GM19238 (cell line): ENCODE measurements at regions not wholly inside any gene's neighbourhood (a gene's known extent, or its start where the extent isn't known, plus 50 kb on each side); places are given as distances from the start of the nearest gene placed in this dataset.
"Not testable (repeated sequence)": the region's sequence is repeated elsewhere in the genome, so short reads cannot be mapped to it uniquely, and the experiment has no call there.

ENCODE experiments used
- DNase-seq: peaks from one replicate; pipeline ENCODE4 v3.0.0; 2011; ENCODE audit warnings: low spot score; ENCODE audit not compliant: insufficient read length

DNA sequence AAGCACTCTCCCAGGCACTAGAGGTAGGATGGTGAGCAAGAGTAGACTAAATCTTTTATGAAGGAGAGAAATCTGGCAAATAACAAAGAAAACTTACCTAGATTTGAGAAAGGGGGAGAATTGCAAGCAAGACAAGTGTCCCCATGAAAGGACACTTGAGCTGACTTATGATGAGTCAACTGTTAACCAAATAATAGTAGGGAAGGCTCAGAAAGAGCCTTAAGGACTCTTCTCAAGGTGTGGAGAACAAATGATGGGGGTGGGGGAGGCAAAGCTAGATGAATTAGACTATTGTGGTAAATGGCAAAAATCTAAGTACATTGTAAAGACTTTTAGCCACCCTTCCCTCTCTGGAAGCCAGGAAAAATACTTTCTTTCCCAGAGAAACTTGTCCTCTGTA is 77.6 kb upstream of the RASA1 start:
- DNase-seq: no peak

DNA sequence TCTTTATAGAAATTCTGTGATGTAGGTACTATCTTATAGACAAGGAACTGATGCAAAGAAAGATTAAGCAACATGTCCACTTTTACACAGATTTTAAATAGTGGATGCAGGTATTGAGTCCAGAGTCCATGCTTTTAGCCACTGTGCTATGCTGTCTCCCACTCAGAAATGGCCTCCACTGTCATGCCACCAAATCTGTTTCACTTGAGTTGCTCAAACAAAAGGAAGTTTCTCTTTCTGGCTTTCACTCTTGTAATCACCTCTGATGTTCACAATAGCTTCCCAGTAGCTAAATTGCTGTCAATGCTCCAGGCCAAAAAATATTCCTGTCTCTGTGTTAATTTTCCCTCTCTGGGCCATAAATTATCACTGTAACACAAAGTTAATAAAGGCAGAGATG is 77.0 kb upstream of the RASA1 start:
- no peak for DNase-seq

DNA sequence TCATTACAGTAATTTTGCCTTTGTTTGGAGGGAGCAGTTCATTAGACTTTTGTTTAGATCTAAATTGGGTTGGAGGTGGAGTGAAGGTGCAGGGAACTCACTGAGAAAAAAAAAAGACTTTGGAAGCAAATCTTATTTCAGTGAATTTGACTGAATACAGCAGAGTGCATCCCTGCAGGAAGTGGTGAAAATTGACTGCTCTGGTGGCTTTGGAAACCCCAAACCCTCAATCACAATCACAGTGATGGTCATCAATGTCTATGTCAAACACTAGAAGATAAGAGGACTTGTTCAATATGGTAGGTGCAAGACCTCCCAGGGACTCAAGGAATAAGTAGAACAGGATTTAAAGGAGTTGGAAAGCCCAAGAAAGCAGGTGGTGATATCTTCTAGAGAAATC is 76.0 kb upstream of the RASA1 start:
- no peak for DNase-seq

DNA sequence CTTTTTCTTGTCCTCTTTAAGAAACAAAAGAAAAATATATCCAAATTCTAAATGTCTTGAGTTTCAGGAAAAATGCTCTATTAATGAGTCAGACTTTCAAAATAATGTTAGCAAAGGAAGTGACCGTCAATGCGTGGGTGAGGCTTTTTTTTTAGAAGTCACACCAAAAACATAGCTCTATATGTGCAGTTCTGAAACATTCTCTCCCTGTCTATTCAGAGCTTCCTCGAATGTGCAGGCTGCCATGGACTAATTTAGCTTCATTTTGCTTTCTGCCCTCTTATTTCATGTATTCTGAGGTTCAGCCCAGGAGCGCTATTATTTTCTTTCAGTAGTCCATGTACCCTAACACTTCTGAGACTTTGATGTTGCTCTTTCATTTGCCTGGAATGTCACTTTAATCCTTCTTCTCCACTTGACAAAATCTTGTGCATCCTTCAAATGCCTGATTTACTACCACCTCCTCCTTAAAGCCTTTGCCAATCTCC is 72.5 kb upstream of the RASA1 start:
- no peak for DNase-seq

DNA sequence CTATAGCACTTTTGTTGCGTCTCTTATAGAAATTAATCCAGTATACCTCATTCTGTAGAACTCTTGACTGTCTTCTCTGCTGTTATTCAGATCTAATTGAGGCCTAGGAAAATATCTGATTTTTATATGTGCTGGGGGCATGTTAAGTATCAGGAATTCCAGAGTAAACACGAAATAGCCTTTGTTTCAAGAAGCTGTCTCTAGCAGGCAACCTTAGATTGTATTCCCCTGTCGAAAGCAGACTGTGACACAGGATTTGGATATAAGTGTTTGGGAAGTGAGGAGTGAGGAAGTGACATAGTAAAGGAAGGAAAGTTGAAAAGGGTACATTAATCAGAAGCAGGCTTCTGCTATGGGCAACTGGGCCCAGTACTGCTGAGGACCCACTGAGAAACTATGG is 72.1 kb upstream of the RASA1 start:
- DNase-seq: no peak

DNA sequence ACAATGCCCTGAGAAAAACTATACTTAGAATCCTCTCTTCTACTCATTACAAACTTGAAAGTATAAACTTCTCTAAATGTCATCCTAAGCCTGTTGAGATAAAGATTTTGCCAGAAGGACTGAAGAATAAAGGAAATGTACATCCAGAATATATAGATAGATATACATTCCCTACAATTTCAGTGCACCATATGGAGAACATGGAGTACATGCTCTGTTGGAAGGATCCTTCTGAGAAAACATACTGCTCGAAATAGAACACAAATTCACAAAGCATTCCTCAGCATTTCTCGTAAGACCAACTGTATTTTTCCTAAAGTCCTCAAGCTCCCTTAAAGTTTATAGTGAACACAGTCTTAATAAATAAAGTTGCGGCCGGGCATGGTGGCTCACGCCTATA is 69.7 kb upstream of the RASA1 start:
- no peak for DNase-seq

DNA sequence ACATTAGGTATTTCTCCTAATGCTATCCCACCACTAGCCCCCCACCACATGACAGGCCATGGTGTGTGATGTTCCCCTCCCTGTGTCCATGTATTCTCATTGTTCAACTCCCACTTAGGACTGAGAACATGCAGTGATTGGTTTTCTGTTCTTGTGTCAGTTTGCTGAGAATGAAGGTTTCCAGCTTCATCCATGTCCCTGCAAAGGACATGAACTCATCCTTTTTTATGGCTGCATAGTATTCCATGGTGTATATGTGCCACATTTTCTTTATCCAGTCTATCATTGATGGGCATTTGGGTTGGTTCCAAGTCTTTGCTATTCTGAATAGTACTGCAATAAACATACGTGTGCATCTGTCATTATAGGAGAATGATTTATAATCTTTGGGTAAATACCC is 68.4 kb upstream of the RASA1 start:
- not testable (repeated sequence) for DNase-seq

DNA sequence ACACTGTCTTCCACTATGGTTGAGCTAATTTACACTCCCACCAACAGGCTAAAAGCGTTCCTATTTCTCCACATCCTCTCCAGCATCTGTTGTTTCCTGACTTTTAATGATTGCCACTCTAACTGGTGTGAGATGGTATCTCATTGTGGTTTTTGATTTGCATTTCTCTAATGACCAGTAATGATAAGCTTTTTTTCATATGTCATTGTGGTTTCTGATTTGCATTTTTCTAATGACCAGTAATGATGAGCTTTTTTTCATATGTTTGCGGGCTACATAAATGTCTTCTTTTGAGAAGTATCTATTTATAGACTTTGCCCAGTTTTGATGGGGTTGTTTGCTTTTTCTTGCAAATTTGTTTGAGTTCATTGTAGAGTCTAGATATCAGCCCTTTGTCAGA is 68.0 kb upstream of the RASA1 start:
- not testable (repeated sequence) for DNase-seq

DNA sequence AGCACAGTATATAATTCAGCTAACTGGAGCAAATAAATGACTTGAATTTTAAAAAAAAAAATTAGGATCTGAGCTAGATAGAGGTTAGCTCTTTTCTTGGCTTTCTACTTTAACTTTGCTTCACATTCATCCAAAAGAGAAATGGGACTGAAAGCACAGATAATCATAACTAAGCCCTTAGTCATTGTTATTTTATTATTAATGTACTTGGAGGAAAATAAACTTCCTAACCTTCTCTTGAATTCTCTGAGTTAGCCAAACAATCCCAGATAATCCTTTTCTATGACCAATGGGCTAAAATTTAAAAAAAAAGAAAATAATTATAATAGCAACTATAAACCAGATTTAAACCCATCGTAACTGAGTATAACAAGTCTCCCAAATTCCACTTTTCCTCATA is 57.6 kb upstream of the RASA1 start:
- DNase-seq: no peak

DNA sequence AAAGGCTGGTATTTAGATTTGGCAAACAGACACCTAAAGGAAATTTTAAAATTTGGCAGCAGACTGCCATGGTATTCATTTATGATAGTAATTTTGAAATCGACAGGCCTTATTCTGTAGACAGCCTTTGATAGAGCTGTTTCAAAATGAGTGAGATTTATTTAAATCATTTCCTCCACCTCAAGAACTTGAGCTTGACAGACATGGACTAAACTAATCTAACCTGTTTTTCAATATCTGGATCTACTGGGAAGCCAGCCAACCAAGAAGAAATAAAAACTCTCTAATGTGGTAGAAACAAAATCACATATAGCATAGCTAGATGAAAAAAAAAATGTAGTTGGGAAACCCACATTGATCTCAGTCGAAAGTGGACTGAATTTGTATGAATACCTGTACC is 56.9 kb upstream of the RASA1 start:
- no peak for DNase-seq

DNA sequence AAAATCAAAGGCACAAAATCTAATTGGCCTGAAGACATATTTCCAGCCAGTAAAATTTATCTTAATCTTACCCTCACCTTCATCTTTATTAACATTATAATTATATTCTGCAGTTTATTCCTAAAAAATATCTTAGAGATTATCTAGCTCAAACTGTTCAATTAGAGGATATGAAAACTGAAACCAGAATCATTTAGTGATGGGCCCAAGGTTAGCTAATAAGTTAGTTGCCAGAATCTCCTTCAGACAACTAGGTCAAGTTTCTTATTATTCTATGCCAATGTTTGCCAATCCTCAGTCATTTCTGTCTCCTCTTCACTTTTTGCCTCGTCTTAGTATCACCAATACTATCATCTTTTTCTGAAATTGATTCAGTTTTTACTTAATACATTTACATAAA is 56.0 kb upstream of the RASA1 start:
- DNase-seq: no peak

DNA sequence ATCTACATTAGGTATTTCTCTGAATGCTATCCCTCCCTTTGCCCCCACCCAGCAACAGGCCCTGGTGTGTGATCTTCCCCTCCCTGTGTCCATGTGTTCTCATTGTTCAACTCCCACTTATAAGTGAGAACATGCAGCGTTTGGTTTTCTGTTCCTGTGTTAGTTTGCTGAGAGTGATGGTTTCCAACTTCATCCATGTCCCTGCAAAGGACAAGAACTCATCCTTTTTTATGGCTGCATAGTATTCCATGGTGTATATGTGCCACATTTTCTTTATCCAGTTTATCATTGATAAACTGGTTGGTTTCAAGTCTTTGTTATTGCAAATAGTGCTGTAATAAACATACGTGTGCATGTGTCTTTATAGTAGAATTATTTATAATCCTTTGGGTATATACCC is 55.5 kb upstream of the RASA1 start:
- not testable (repeated sequence) for DNase-seq

DNA sequence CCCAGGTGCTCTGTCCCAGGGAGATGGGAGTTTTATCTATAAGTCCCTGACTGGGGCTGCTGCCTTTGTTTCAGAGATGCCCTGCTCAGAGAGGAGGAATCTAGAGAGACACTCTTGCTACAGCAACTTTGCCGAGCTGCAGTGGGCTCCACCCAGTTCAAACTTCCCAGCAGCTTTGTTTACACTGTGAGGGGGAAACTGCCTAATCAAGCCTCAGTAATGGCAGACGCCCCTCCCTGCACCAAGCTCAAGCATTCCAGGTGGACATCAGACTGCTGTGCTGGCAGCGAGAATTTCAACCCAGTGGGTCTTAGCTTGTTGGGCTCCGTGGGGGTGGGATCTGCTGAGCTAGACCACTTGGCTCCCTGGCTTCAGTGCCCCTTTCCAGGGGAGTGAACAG is 50.2 kb upstream of the RASA1 start:
- DNase-seq: not testable (repeated sequence)
